ENCODE measurements at regions not wholly inside any gene's neighbourhood (a gene's known extent, or its start where the extent isn't known, plus 50 kb on each side); places are given as distances from the start of the nearest gene placed in this dataset.
A peak's percentile ranks its signal among the peaks of the same experiment; 100 is the strongest.

DNA sequence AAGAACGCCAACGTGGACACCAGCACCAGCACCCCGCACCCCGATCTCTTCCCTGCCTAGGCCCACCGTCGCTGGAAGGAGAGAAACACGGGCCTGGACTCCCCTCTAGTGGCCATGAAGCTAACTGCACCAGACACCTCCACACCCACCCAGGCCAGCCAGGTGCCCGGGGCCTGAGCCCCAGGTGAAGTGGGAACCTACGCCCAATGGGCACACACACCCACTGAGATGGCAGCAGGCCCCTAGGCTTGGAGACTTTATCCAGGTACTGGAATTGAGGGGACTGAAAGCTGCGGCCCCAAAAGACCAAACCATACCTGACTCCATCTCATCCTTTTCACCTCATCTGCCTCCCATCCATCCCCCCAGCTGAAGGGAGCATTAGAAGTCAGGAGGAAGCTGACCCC, 81.0 kb downstream of the BUD13 start (continued):
- TF ChIP-seq ZNF574 (CRISPR knock-in tag; IDR thresholded peaks at IDR 0.05) (0 out of 2 replicates have a peak, but pooled peaks have one; percentile 23), XRCC5 (optimal IDR thresholded peaks at IDR 0.05; ENCODE audit: low read length) (peak; percentile 15), STAG1 (CRISPR knock-in tag; IDR thresholded peaks at IDR 0.05) (peak; percentile 91), SALL1 (CRISPR knock-in tag; IDR thresholded peaks at IDR 0.05) (peak; percentile 26; the same call in 1 of the 2 replicates), KLF15 (CRISPR knock-in tag; IDR thresholded peaks at IDR 0.05; ENCODE audit: borderline replicate concordance) (no peak), ZNF256 (CRISPR knock-in tag; conservative IDR thresholded peaks at IDR 0.05) (no peak)

DNA sequence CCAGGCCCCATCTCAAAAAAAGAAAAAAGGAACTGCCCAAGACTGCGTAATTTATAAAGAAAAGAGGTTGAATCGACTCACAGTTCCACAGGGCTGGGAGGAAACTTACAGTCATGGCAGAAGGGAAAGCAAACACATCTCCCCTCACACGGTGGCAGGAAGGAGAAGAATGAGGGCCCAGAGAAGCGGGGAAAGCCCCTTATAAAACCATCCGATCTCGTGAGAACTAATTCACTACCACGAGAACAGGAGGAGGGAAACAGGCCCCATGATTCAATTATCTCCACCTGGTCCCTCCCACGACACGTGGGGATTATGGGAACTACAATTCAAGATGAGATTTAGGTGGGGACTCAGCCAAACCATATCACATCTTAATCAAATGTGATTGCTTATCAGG, 82.2 kb downstream of the BUD13 start:
- no TSS peak for BruUV-seq (replicated peaks)
- no peak overlapping the region for H3K27ac ChIP-seq (ENCODE audit: extremely low read length, insufficient read depth, low read length)
- TF ChIP-seq CHD2 (IDR thresholded peaks at IDR 0.05; ENCODE audit: low read depth, low read length): 0 out of 2 replicates have a peak, but pooled peaks have one; percentile 36
- no peak for TF ChIP-seq ZBTB1 (CRISPR knock-in tag; IDR thresholded peaks at IDR 0.05; ENCODE audit: borderline replicate concordance)
- no peaks in the 10 kb centered on the region for H4K20me1 ChIP-seq (ENCODE audit: insufficient read depth, low read length)
- ATAC-seq: no peak
- H3K9ac ChIP-seq (ENCODE audit: insufficient read depth, low read depth, low read length): no peak overlapping the region
- no peak for DNase-seq (ENCODE audit: low spot score)
- peaks cover 3 to 25% of the 10 kb centered on the region in 2 experiments; a peak in 3 of 5 replicates for H3K27me3 ChIP-seq (ENCODE audit: control insufficient read depth in 1 of 2, insufficient read depth in 2 of 2, low read length in 2 of 2)
- H3K36me3 ChIP-seq (replicated peaks in 1 of 2; ENCODE audit: control insufficient read depth in 1 of 2, insufficient read depth in 2 of 2, low read length in 2 of 2): no peaks in the 10 kb centered on the region
- intact Hi-C loops (cut with micrococcal nuclease; ENCODE audit: unreplicated experiment) (loop anchor here (1.0 kb wide), 2 partner anchors 45 to 176 kb away; no protein-coding TSS in a partner anchor), in situ Hi-C loops (cut with HindIII; ENCODE audit: extremely low pct_ligation_motif_present, low pct_unique_long_range_greater_than_20kb) (loop anchor here (5.0 kb wide), 2 partner anchors 48 to 173 kb away; no protein-coding TSS in a partner anchor)
- no peaks in the 10 kb centered on the region for H3K79me2 ChIP-seq (ENCODE audit: insufficient read depth, low read length)
- no peak overlapping the region for H3K4me3 ChIP-seq (replicated peaks in 1 of 3; ENCODE audit: insufficient read depth in 1 of 3, low read depth in 2 of 3, low read length in 3 of 3)
- ChIA-PET CTCF (ENCODE audit: low intra/inter-chr PET ratio, low total read pairs) (interaction anchor here (2.0 kb wide), 1 partner anchor 177 kb away, joined by 12 read pairs; no protein-coding TSS in a partner anchor), POLR2A (no interaction called here)
- 47% methylated on average over 9 of the region's 9 CpGs for WGBS (ENCODE audit: low lambda C conversion rate)
- no peak overlapping the region for H2AFZ ChIP-seq (ENCODE audit: low read length)
- no peaks in the 10 kb centered on the region for H3K9me3 ChIP-seq (ENCODE audit: low read length)
- FAIRE-seq: no peak
- H3K4me1 ChIP-seq (ENCODE audit: insufficient read depth, low read length): peaks cover 16% of the 10 kb centered on the region
- no peak overlapping the region for H3K4me2 ChIP-seq (ENCODE audit: low read depth, low read length)

Data from HepG2 (cell line).